ENCODE measurements at regions not wholly inside any gene's neighbourhood (a gene's known extent, or its start where the extent isn't known, plus 50 kb on each side); places are given as distances from the start of the nearest gene placed in this dataset.

GRCh38 chr4:120227554-120227953 is 160.9 kb upstream of the MAD2L1 start (continued):
- TF ChIP-seq EZH2phosphoT487 (IDR thresholded peaks at IDR 0.05; ENCODE audit: borderline replicate concordance, low read depth): no peak
- TF ChIP-seq, protein P1, sequence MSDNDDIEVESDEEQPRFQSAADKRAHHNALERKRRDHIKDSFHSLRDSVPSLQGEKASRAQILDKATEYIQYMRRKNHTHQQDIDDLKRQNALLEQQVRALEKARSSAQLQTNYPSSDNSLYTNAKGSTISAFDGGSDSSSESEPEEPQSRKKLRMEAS (IDR thresholded peaks at IDR 0.05; ENCODE audit: low read depth): no peak
- TF ChIP-seq TCF12 (IDR thresholded peaks at IDR 0.05): no peak

DNA sequence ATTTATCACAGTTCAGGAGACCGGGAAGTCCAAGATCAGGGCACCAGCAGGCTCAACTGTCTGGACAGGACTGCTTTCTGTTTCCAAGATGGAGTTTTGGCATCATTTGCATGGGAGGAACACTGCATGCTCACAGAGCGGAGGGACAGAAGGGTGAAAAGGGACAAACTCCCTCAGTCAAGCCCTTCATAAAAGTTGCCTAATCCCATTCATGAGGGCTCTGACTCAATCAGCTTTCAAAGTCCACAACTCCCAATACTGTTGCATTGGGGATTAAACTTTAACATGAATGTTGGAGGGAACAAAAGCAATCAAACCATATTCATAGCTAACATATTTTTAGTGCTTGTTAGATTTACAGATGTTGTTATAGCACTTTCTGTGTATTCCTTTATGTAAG is 158.9 kb upstream of the MAD2L1 start:
- DNase-seq: no peak
- Histone ChIP-seq H3K9ac (no peak overlapping the region), H3K27me3 (ENCODE audit: insufficient read depth) (no peaks in the 10 kb centered on the region), H2AFZ (ENCODE audit: low read depth) (no peak overlapping the region), H3K9me3 (no peaks in the 10 kb centered on the region), H3K36me3 (replicated peaks in 1 of 2; ENCODE audit: control insufficient read depth in 1 of 2, insufficient read depth in 2 of 2, low read length in 1 of 2) (no peaks in the 10 kb centered on the region), H3F3A (replicated peaks; ENCODE audit: insufficient read depth) (no peaks in the 10 kb centered on the region), H3K79me2 (ENCODE audit: insufficient read depth) (no peaks in the 10 kb centered on the region), H4K20me1 (ENCODE audit: insufficient read depth) (no peaks in the 10 kb centered on the region), H3K4me2 (no peak overlapping the region), H3K27ac (ENCODE audit: low read depth in 2 of 2, low read length in 1 of 2) (no peak overlapping the region), H3K4me3 (ENCODE audit: low read depth in 2 of 2, low read length in 1 of 2) (no peak overlapping the region), H3K9me2 (no peaks in the 10 kb centered on the region), H3K4me1 (ENCODE audit: control insufficient read depth in 1 of 2, insufficient read depth in 2 of 2, low read depth in 1 of 2, low read length in 1 of 2) (no peaks in the 10 kb centered on the region)
- ChIA-PET CTCF (no interaction called here), POLR2A (no interaction called here)
- no peak for TF ChIP-seq GABPA (IDR thresholded peaks at IDR 0.05; ENCODE audit: low read depth)
- no peak for TF ChIP-seq EZH2phosphoT487 (IDR thresholded peaks at IDR 0.05; ENCODE audit: borderline replicate concordance, low read depth)
- no peak for TF ChIP-seq RCOR1 (IDR thresholded peaks at IDR 0.05; ENCODE audit: low read length)
- TF ChIP-seq PBX3 (IDR thresholded peaks at IDR 0.05): no peak
- TF ChIP-seq FOSL2 (IDR thresholded peaks at IDR 0.05; ENCODE audit: borderline replicate concordance, low read depth): no peak
- TF ChIP-seq RFX5 (IDR thresholded peaks at IDR 0.05; ENCODE audit: low read length): no peak
- no peak for TF ChIP-seq RXRA (IDR thresholded peaks at IDR 0.05; ENCODE audit: borderline replicate concordance, low read depth)
- TF ChIP-seq TCF12 (IDR thresholded peaks at IDR 0.05): no peak
- no peak for TF ChIP-seq NRF1 (IDR thresholded peaks at IDR 0.05; ENCODE audit: low read depth, low read length)
- TF ChIP-seq NFIC (IDR thresholded peaks at IDR 0.05; ENCODE audit: borderline replicate concordance): no peak
- no peak for TF ChIP-seq CHD2 (IDR thresholded peaks at IDR 0.05; ENCODE audit: low read length, partially characterized antibody)
- no peak for TF ChIP-seq REST (IDR thresholded peaks at IDR 0.05; ENCODE audit: low read depth, low read length)
- TF ChIP-seq SIN3A (IDR thresholded peaks at IDR 0.05; ENCODE audit: borderline replicate concordance, low read depth, low read length): no peak
- TF ChIP-seq EP300 (IDR thresholded peaks at IDR 0.05; ENCODE audit: borderline replicate concordance in 1 of 2, low read depth in 1 of 2, low read length in 1 of 2): no peak
- TF ChIP-seq, protein P2, sequence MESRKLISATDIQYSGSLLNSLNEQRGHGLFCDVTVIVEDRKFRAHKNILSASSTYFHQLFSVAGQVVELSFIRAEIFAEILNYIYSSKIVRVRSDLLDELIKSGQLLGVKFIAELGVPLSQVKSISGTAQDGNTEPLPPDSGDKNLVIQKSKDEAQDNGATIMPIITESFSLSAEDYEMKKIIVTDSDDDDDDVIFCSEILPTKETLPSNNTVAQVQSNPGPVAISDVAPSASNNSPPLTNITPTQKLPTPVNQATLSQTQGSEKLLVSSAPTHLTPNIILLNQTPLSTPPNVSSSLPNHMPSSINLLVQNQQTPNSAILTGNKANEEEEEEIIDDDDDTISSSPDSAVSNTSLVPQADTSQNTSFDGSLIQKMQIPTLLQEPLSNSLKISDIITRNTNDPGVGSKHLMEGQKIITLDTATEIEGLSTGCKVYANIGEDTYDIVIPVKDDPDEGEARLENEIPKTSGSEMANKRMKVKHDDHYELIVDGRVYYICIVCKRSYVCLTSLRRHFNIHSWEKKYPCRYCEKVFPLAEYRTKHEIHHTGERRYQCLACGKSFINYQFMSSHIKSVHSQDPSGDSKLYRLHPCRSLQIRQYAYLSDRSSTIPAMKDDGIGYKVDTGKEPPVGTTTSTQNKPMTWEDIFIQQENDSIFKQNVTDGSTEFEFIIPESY (IDR thresholded peaks at IDR 0.05; ENCODE audit: borderline replicate concordance, low read depth): no peak
- TF ChIP-seq FOXJ3 (CRISPR knock-in tag; IDR thresholded peaks at IDR 0.05): no peak
- TF ChIP-seq RAD21 (IDR thresholded peaks at IDR 0.05; ENCODE audit: low read length): no peak
- no peak for TF ChIP-seq JUND (IDR thresholded peaks at IDR 0.05)
- TF ChIP-seq ELF1 (IDR thresholded peaks at IDR 0.05): no peak
- no peak for TF ChIP-seq TAF1 (IDR thresholded peaks at IDR 0.05; ENCODE audit: borderline replicate concordance, low read depth, low read length)
- WGBS (ENCODE audit: low lambda C conversion rate): 23% methylated on average over 2 of the region's 2 CpGs
